Neural crest cell (in vitro differentiated cells): ENCODE measurements at regions not wholly inside any gene's neighbourhood (a gene's known extent, or its start where the extent isn't known, plus 50 kb on each side); places are given as distances from the start of the nearest gene placed in this dataset.

ENCODE experiments used
- DNase-seq: peaks from one replicate; pipeline ENCODE4 v3.0.0; 2021; ENCODE audit warnings: low read depth, mixed read lengths, low spot score
- H3K27ac Mint-ChIP-seq: one replicate; pipeline ENCODE4 v1.8.0; 2021; ENCODE audit warnings: mild to moderate bottlenecking, mixed read lengths; ENCODE audit not compliant: unreplicated experiment
- H3K27me3 Mint-ChIP-seq: 2 replicates; pipeline ENCODE4 v1.8.0; 2021; ENCODE audit warnings: low read depth, mild to moderate bottlenecking, mixed read lengths
- H3K36me3 Mint-ChIP-seq: 2 replicates; pipeline ENCODE4 v1.8.0; 2021; ENCODE audit warnings: low read depth, mild to moderate bottlenecking, mixed read lengths
- H3K4me1 Mint-ChIP-seq: 2 replicates; pipeline ENCODE4 v1.8.0; 2021; ENCODE audit warnings: mixed read lengths
- H3K4me3 Mint-ChIP-seq: one replicate; pipeline ENCODE4 v1.8.0; 2021; ENCODE audit warnings: mild to moderate bottlenecking, mixed read lengths
- H3K9me3 Mint-ChIP-seq: 2 replicates; pipeline ENCODE4 v1.8.0; 2021; ENCODE audit warnings: mixed read lengths
- TF ChIP-seq, protein P1 (sequence below): fragments of 200-600 bp; sonication (generic); conservative IDR thresholded peaks from 2 replicates; pipeline ENCODE4 v1.5.0; 2021; ENCODE audit warnings: antibody characterized with exemption, mild to moderate bottlenecking

DNA sequence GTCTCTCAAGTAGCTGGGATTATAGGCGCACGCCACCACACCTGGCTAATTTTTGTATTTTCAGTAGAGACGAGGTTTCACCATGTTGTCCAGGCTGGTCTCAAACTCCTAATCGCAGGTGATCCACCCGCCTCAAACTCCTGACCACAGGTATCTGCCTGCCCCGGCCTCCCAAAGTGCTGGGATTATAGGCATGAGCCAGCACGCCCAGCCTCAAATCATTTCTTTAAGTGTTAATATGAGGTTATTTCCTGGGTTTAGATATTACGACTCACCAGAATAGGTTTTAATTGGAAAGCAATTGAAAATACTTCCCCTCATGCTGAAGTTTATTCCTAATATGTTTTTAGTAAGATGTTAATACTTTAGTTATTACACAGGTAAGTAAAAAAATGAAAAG is 144.5 kb downstream of the NUFIP1 start:
- peaks cover 6% of the 10 kb centered on the region for H3K9me3 Mint-ChIP-seq
- peaks cover 8% of the 10 kb centered on the region for H3K4me1 Mint-ChIP-seq
- DNase-seq: no peak
- no peak overlapping the region for H3K27ac Mint-ChIP-seq
- H3K27me3 Mint-ChIP-seq: no peaks in the 10 kb centered on the region
- TF ChIP-seq, protein P1, sequence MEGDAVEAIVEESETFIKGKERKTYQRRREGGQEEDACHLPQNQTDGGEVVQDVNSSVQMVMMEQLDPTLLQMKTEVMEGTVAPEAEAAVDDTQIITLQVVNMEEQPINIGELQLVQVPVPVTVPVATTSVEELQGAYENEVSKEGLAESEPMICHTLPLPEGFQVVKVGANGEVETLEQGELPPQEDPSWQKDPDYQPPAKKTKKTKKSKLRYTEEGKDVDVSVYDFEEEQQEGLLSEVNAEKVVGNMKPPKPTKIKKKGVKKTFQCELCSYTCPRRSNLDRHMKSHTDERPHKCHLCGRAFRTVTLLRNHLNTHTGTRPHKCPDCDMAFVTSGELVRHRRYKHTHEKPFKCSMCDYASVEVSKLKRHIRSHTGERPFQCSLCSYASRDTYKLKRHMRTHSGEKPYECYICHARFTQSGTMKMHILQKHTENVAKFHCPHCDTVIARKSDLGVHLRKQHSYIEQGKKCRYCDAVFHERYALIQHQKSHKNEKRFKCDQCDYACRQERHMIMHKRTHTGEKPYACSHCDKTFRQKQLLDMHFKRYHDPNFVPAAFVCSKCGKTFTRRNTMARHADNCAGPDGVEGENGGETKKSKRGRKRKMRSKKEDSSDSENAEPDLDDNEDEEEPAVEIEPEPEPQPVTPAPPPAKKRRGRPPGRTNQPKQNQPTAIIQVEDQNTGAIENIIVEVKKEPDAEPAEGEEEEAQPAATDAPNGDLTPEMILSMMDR: no peak
- no peak overlapping the region for H3K4me3 Mint-ChIP-seq
- H3K36me3 Mint-ChIP-seq: no peaks in the 10 kb centered on the region

DNA sequence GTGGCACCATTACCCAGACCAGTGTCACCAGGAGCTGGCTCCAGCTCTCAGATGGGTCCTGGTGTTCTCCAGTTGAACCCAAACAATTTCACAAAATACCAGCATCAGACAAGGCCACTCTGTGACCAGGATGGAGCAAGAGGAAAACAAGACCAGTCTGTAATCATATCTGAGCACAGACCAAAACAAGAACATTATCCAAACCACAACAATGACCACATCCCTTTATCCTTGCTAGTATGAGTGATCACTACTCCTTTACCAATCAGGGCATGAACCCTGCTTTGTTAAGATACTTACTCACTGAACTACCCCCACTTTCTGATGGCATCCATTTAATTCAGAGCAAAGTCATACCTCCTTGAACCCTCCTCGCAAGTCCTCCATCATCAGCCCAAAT is 145.9 kb downstream of the NUFIP1 start:
- Mint-ChIP-seq H3K4me3 (no peak overlapping the region), H3K4me1 (no peaks in the 10 kb centered on the region), H3K36me3 (no peaks in the 10 kb centered on the region), H3K27ac (no peak overlapping the region), H3K9me3 (peaks cover 6% of the 10 kb centered on the region), H3K27me3 (no peaks in the 10 kb centered on the region)
- TF ChIP-seq, protein P1: no peak
- DNase-seq: no peak

GRCh38 chr13:44842158-44842557 is 147.1 kb downstream of the NUFIP1 start:
- Mint-ChIP-seq H3K27ac (no peak overlapping the region), H3K4me3 (no peak overlapping the region), H3K9me3 (no peaks in the 10 kb centered on the region), H3K27me3 (no peaks in the 10 kb centered on the region), H3K36me3 (no peaks in the 10 kb centered on the region), H3K4me1 (no peaks in the 10 kb centered on the region)
- DNase-seq: no peak
- TF ChIP-seq, protein P1: no peak

- Mint-ChIP-seq H3K27ac (no peak overlapping the region), H3K4me3 (no peak overlapping the region), H3K4me1 (no peaks in the 10 kb centered on the region), H3K9me3 (no peaks in the 10 kb centered on the region), H3K27me3 (no peaks in the 10 kb centered on the region), H3K36me3 (no peaks in the 10 kb centered on the region)
- no peak for DNase-seq
- TF ChIP-seq, protein P1: no peak
Observed at GRCh38 chr13:44840131-44840530, 149.1 kb downstream of the NUFIP1 start.

DNA sequence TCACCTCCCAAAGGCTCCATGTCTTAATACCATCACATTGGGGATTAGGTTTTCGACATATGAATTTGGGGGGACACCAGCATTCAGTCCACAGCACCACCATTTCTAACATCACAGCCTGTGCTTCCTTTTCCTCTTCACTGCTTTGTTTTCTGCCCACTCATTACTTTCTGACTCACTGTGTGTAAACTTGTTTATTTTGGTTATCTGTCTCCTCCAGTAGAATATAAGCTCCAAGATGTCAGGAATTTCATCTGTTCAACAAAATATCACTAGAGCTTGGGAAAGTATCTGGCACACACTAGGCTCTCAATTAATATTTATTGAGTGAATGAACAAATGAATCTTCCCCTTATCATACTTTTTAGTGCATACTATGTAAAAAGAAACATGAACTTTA is 152.0 kb downstream of the NUFIP1 start:
- no peaks in the 10 kb centered on the region for H3K4me1 Mint-ChIP-seq
- H3K36me3 Mint-ChIP-seq: no peaks in the 10 kb centered on the region
- H3K9me3 Mint-ChIP-seq: no peaks in the 10 kb centered on the region
- no peak for DNase-seq
- no peaks in the 10 kb centered on the region for H3K27me3 Mint-ChIP-seq
- no peak overlapping the region for H3K4me3 Mint-ChIP-seq
- H3K27ac Mint-ChIP-seq: no peak overlapping the region
- TF ChIP-seq, protein P1: no peak

- TF ChIP-seq, protein P1: no peak
- H3K4me1 Mint-ChIP-seq: no peaks in the 10 kb centered on the region
- H3K27ac Mint-ChIP-seq: no peak overlapping the region
- no peak for DNase-seq
- no peaks in the 10 kb centered on the region for H3K36me3 Mint-ChIP-seq
- H3K27me3 Mint-ChIP-seq: no peaks in the 10 kb centered on the region
- H3K9me3 Mint-ChIP-seq: no peaks in the 10 kb centered on the region
- H3K4me3 Mint-ChIP-seq: no peak overlapping the region
Observed at GRCh38 chr13:44834404-44834803, 154.9 kb downstream of the NUFIP1 start.
